Adrenal gland (tissue), 9 donors: ENCODE measurements at regions not wholly inside any gene's neighbourhood (a gene's known extent, or its start where the extent isn't known, plus 50 kb on each side); places are given as distances from the start of the nearest gene placed in this dataset.

Experiments used
- DNase-seq, 7 donors: peaks; one replicate each; pipeline ENCODE4 v3.0.0-alpha.2; 2019 to 2020
- H3K27ac ChIP-seq, 5 donors: fragments of 200-600 bp; sonication (generic) in 4 of 5; 1 replicate in 3 of 5; 2 replicates in 2 of 5; pipeline versions ENCODE4 v1.5.1 to v1.8.0; 2016 to 2020; ENCODE audit warnings: mild to moderate bottlenecking in 1 of 5
- H3K27me3 ChIP-seq: fragments of 200-600 bp; 2 replicates; pipeline ENCODE4 v1.8.0; 2021
- H3K36me3 ChIP-seq, 2 donors: fragments of 200-600 bp; replicated peaks in 1 of 2; 1 replicate in 1 of 2; 2 replicates in 1 of 2; pipeline versions ENCODE4 v1.5.1 to v1.8.0; 2018 to 2022
- H3K4me1 ChIP-seq, 2 donors: fragments of 200-600 bp; replicated peaks in 1 of 2; 1 replicate in 1 of 2; 2 replicates in 1 of 2; pipeline versions ENCODE4 v1.5.1 to v1.8.0; 2018 to 2021
- H3K4me3 ChIP-seq, 4 donors: fragments of 200-600 bp; sonication (generic) in 3 of 4; one replicate each; pipeline ENCODE4 v1.5.1; 2016 to 2018
- H3K9me3 ChIP-seq, 3 donors: fragments of 200-600 bp; sonication (generic) in 1 of 3; replicated peaks in 1 of 3; 1 replicate in 2 of 3; 2 replicates in 1 of 3; pipeline versions ENCODE4 v1.5.1 to v1.8.0; 2016 to 2021
- POLR2A ChIP-seq, 2 donors: fragments of 450-650 bp; IDR thresholded peaks; one replicate each; pipeline ENCODE4 v1.6.1; 2017; ENCODE audit warnings: antibody characterized with exemption in 2 of 2, mild to moderate bottlenecking in 2 of 2, moderate library complexity in 1 of 2
- WGBS, 4 donors: extraction: QIAGEN DNeasy Blood & Tissue Kit in 2 of 4; methylation state at CpG; one replicate each; pipeline versions ENCODE4 v1.1.5 to v1.1.7; 2013 to 2017; 5-methylcytosine and 5-hydroxymethylcytosine counted together
- intact Hi-C, 2 donors: fragments of 100-400 bp; cut with DNase I; formaldehyde crosslinking; loops; one replicate each; pipeline versions ENCODE4 v1.14.1 to v1.15.0; 2022 to 2023
- TF ChIP-seq, protein P1 (sequence below), 6 experiments: fragments of 450-650 bp in 4 of 6; fragments of 200-600 bp in 2 of 6; sonication (generic) in 1 of 6; IDR thresholded peaks; 1 replicate in 5 of 6; 2 replicates in 1 of 6; pipeline versions ENCODE4 v1.5.1 to v1.8.0; 2016 to 2021; ENCODE audit warnings: antibody characterized with exemption in 6 of 6, mild to moderate bottlenecking in 2 of 6, moderate library complexity in 1 of 6
- donor health status: healthy with polysubstance abuse.
- donor health status: Bipolar disorder and iron deficiency.
- donor health status: DM: yes; HTN: yes; CAD: no.
- donor health status: DM: no; HTN: no; CAD: no.
- donor health status: DM: no; HTN: no; CAD: no.

DNA sequence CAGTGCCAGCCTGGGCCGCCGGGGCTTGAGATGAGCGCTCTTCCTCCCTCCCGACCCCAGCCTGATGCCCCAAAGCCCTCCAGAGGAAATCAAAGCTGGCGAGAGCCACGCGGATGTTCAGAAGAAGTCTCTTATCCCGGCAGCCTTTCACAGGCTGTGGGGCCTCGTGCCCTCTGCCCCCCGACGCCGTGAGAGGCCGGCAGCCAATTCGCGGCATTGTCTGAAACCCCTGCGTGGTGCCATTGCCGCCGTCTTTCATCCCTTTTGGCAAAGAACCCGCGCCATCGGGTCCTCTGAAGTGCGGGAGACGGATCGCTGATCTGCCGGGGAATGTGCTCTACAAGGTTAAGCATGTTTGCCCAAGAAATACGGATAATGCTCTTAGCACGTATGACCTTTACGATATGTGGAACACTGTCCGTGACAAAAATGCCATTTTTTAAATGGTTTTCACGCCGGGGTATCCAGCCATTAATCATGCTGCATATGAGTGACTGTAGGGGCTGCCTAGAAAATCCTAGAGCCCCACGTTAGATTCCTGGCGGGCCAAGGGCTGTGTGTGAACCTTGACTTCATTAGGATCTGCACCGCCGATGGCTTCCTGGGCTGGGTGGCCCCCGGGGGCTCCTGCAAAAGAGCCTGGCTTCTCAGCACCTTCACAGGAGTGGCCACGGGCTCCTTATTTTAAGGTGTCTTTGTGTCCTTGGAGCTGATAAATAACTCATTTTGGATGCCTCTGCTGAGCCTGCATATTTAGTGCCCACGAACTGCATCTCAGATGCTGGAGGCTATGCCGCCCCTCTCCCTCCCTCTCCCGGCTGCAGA, 165.1 kb upstream of the TNRC6C start:
- no peak for TF ChIP-seq POLR2A (IDR thresholded peaks at IDR 0.05)
- TF ChIP-seq, protein P1, sequence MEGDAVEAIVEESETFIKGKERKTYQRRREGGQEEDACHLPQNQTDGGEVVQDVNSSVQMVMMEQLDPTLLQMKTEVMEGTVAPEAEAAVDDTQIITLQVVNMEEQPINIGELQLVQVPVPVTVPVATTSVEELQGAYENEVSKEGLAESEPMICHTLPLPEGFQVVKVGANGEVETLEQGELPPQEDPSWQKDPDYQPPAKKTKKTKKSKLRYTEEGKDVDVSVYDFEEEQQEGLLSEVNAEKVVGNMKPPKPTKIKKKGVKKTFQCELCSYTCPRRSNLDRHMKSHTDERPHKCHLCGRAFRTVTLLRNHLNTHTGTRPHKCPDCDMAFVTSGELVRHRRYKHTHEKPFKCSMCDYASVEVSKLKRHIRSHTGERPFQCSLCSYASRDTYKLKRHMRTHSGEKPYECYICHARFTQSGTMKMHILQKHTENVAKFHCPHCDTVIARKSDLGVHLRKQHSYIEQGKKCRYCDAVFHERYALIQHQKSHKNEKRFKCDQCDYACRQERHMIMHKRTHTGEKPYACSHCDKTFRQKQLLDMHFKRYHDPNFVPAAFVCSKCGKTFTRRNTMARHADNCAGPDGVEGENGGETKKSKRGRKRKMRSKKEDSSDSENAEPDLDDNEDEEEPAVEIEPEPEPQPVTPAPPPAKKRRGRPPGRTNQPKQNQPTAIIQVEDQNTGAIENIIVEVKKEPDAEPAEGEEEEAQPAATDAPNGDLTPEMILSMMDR (IDR thresholded peaks at IDR 0.05): no peak
- Histone ChIP-seq H3K4me3 (no peak overlapping the region), H3K9me3 (no peaks in the 10 kb centered on the region), H3K27ac (no peak overlapping the region), H3K36me3 (no peaks in the 10 kb centered on the region), H3K4me1 (no peaks in the 10 kb centered on the region), H3K27me3 (no peaks in the 10 kb centered on the region)
- DNase-seq: no peak
- WGBS, 4 donors: 54 to 62% (median 56%) methylated on average over 38 to 40 of the region's 40 CpGs
- intact Hi-C loops: no loop called here

DNA sequence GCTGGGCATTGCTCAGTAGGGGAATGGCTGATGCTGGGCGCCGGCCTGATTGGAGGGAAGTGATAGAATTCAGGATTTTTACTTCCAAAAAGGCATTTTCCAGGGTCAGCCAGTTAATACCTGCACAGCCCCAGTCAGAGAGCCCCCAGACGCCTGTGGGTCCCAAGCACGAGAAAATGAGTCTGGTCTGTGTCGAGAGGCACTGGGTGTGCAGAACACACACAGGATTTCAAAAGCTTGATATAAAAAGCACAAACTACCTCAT, 164.6 kb upstream of the TNRC6C start:
- H3K36me3 ChIP-seq: no peaks in the 10 kb centered on the region
- H3K27me3 ChIP-seq: no peaks in the 10 kb centered on the region
- no peak overlapping the region for H3K27ac ChIP-seq
- WGBS, 4 donors: 76 to 93% (median 84%) methylated on average over 3 to 5 of the region's 5 CpGs
- H3K4me1 ChIP-seq: no peaks in the 10 kb centered on the region
- intact Hi-C loops: no loop called here
- H3K4me3 ChIP-seq: no peak overlapping the region
- DNase-seq: no peak
- no peaks in the 10 kb centered on the region for H3K9me3 ChIP-seq
- TF ChIP-seq, protein P1 (IDR thresholded peaks at IDR 0.05): no peak
- TF ChIP-seq POLR2A (IDR thresholded peaks at IDR 0.05): no peak

DNA sequence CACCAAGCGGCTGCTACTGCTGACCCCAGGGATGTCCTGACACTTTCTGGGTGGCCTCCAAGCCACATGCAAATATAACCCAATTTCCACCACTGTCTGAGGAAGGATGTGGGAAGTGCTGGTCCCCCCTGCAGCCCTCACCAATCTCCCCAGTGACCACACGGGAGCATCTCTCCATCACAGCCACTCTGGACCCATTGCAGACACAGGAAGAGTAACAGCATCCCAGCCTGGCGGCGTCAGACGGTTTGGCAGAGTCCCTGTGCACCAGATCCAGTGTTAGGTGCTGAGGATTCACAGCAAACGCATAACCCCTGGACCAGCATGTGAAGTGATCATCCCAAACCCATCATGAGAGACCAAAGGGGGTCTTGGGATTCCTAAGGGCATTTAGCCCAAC, 163.7 kb upstream of the TNRC6C start:
- Histone ChIP-seq H3K27ac (no peak overlapping the region), H3K4me1 (no peaks in the 10 kb centered on the region), H3K4me3 (no peak overlapping the region), H3K9me3 (no peaks in the 10 kb centered on the region), H3K27me3 (no peaks in the 10 kb centered on the region), H3K36me3 (no peaks in the 10 kb centered on the region)
- TF ChIP-seq, protein P1 (IDR thresholded peaks at IDR 0.05): no peak
- TF ChIP-seq POLR2A (IDR thresholded peaks at IDR 0.05): no peak
- intact Hi-C loops: no loop called here
- no peak for DNase-seq
- WGBS, 4 donors: 59 to 72% (median 67%) methylated on average over 1 to 6 of the region's 6 CpGs

DNA sequence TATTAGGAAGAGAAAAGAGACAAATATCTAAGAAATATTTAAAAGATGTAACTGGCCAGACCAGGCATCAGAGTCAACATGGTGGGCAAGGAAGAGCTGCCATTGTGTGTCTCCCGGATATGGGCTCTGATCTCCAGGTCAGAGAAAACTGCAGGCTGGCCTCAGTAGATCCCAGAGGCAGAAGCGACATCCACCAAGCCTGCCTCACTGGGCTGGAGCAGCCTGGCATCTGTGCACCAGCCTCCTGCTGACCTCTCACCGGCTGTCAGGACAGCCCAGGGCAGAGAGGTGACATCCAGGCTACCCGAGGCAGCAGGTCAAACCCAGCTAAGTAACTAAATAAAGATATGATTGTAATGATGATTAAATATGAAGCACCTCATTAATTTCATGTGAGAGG, 162.8 kb upstream of the TNRC6C start:
- H3K4me3 ChIP-seq: no peak overlapping the region
- no peaks in the 10 kb centered on the region for H3K9me3 ChIP-seq
- peak in 1 of 7 donors; percentile 4 for DNase-seq
- no peaks in the 10 kb centered on the region for H3K27me3 ChIP-seq
- no peaks in the 10 kb centered on the region for H3K36me3 ChIP-seq
- 67 to 78% (median 76%) methylated on average over 4 of the region's 4 CpGs for WGBS, 4 donors
- intact Hi-C loops: no loop called here
- no peaks in the 10 kb centered on the region for H3K4me1 ChIP-seq
- TF ChIP-seq, protein P1 (IDR thresholded peaks at IDR 0.05): no peak
- TF ChIP-seq POLR2A (IDR thresholded peaks at IDR 0.05): no peak
- H3K27ac ChIP-seq: no peak overlapping the region
